Parathyroid adenoma (tissue), 2 donors: ENCODE measurements at regions not wholly inside any gene's neighbourhood (a gene's known extent, or its start where the extent isn't known, plus 50 kb on each side); places are given as distances from the start of the nearest gene placed in this dataset.

Experiments used
- H2AFZ ChIP-seq: fragments of 300-600 bp; sonication (generic); one replicate; pipeline ENCODE4 v1.7.0; 2017; ENCODE audit warnings: antibody characterized with exemption, mild to moderate bottlenecking
- H3K27ac ChIP-seq: fragments of 300-600 bp; sonication (generic); one replicate; pipeline ENCODE4 v1.7.0; 2017
- H3K27me3 ChIP-seq: fragments of 300-600 bp; sonication (generic); one replicate; pipeline ENCODE4 v1.7.0; 2017; ENCODE audit warnings: low read length; ENCODE audit not compliant: control insufficient read depth, insufficient read depth
- H3K36me3 ChIP-seq: fragments of 300-600 bp; sonication (generic); one replicate; pipeline ENCODE4 v1.7.0; 2017; ENCODE audit warnings: low read length; ENCODE audit not compliant: control insufficient read depth, insufficient read depth
- H3K4me1 ChIP-seq: fragments of 300-600 bp; sonication (generic); one replicate; pipeline ENCODE4 v1.7.0; 2017; ENCODE audit warnings: control low read depth
- H3K4me2 ChIP-seq: fragments of 300-600 bp; sonication (generic); one replicate; pipeline ENCODE4 v1.7.0; 2017; ENCODE audit warnings: low read length
- H3K4me3 ChIP-seq: fragments of 300-600 bp; sonication (generic); one replicate; pipeline ENCODE4 v1.7.0; 2017; ENCODE audit warnings: low read depth, low read length
- H3K79me2 ChIP-seq: fragments of 300-600 bp; sonication (generic); one replicate; pipeline ENCODE4 v1.7.0; 2017; ENCODE audit warnings: control low read depth
- H3K9ac ChIP-seq: fragments of 300-600 bp; sonication (generic); one replicate; pipeline ENCODE4 v1.7.0; 2017; ENCODE audit warnings: mild to moderate bottlenecking
- H3K9me3 ChIP-seq: fragments of 300-600 bp; sonication (generic); one replicate; pipeline ENCODE4 v1.7.0; 2017; ENCODE audit warnings: low read length; ENCODE audit not compliant: control insufficient read depth
- TF ChIP-seq, protein P1 (sequence below): fragments of 300-600 bp; sonication (generic); IDR thresholded peaks from one replicate; pipeline ENCODE4 v1.7.0; 2017; ENCODE audit warnings: antibody characterized with exemption, mild to moderate bottlenecking
- donor health status: primary hyperparathyroidism.

DNA sequence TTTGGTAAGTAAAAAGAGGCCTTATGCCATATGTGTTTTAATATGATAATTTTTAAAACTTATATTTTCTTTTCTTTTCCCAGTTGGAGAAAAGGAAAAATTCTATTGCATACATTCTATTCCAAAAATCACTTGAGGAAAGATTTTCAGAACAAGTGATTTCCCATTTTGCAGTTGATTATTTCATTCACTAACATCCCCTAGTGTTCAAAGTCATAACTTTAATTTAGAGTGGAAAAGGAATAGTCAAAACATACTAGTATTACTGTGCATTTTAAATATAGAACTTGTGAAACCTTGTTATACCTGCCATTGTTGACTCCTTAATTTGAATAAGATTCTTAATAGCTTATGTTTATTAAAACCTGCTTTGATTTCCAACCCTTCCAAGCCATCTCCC, 1157.6 kb upstream of the ADGRL4 start:
- H3K4me1 ChIP-seq, result no peaks in the 10 kb centered on the region

DNA sequence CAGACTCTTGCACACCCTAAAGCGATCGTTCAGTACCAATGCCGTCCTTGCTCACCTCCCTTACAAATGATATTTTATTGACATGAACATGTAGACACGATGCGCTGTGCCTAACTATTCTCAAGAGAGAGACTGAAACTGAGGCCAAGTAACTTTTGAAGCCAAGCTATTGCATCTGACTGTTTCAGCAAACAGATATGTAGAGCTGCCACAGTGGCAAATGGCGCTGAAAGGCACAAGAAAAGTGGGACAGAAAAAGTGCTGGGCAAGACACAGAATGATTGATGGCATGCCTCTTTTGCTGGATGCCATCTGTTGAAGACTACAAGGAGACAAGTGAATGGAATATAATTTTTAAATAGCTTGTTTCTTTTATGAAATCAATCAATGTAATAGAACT, 1157.2 kb upstream of the ADGRL4 start:
- no peak overlapping the region for H3K27ac ChIP-seq
- no peaks in the 10 kb centered on the region for H3K9me3 ChIP-seq
- H3K4me2 ChIP-seq, result no peak overlapping the region
- no peak overlapping the region for H2AFZ ChIP-seq
- TF ChIP-seq, protein P1, sequence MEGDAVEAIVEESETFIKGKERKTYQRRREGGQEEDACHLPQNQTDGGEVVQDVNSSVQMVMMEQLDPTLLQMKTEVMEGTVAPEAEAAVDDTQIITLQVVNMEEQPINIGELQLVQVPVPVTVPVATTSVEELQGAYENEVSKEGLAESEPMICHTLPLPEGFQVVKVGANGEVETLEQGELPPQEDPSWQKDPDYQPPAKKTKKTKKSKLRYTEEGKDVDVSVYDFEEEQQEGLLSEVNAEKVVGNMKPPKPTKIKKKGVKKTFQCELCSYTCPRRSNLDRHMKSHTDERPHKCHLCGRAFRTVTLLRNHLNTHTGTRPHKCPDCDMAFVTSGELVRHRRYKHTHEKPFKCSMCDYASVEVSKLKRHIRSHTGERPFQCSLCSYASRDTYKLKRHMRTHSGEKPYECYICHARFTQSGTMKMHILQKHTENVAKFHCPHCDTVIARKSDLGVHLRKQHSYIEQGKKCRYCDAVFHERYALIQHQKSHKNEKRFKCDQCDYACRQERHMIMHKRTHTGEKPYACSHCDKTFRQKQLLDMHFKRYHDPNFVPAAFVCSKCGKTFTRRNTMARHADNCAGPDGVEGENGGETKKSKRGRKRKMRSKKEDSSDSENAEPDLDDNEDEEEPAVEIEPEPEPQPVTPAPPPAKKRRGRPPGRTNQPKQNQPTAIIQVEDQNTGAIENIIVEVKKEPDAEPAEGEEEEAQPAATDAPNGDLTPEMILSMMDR, result no peak
- no peaks in the 10 kb centered on the region for H3K27me3 ChIP-seq
- H3K4me1 ChIP-seq, result no peaks in the 10 kb centered on the region
- H3K9ac ChIP-seq, result no peak overlapping the region
- no peak overlapping the region for H3K4me3 ChIP-seq
- H3K36me3 ChIP-seq, result no peaks in the 10 kb centered on the region
- H3K79me2 ChIP-seq, result no peaks in the 10 kb centered on the region

More for the DNA sequence above, 1157.6 kb upstream of the ADGRL4 start:
- no peak overlapping the region for H2AFZ ChIP-seq
- no peak overlapping the region for H3K9ac ChIP-seq
- H3K4me3 ChIP-seq, result no peak overlapping the region
- no peaks in the 10 kb centered on the region for H3K9me3 ChIP-seq
- TF ChIP-seq, protein P1, result no peak
- no peaks in the 10 kb centered on the region for H3K27me3 ChIP-seq
- H3K4me2 ChIP-seq, result no peak overlapping the region
- no peaks in the 10 kb centered on the region for H3K79me2 ChIP-seq
- H3K36me3 ChIP-seq, result no peaks in the 10 kb centered on the region
- no peak overlapping the region for H3K27ac ChIP-seq

DNA sequence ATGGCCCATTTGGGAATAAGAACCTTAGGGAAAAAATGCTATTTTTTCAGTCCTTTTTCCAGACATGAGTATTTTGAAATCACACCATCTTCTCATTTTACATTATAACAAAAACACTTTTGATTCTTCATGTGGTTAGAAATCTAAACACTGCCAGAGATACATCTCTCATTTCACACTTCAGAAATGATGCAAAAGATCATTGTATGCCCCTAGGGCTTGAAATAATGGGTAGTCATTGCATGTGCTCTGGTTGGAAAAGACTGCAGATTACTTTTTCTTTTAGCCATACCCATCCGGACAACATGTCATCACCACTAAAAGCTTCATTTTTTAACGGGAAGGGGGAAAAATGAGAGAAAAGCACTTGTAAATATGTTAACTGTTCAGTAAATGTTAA, 1152.2 kb upstream of the ADGRL4 start:
- TF ChIP-seq, protein P1, result no peak
- Histone ChIP-seq H3K27ac (no peak overlapping the region), H3K9me3 (no peaks in the 10 kb centered on the region), H3K36me3 (no peaks in the 10 kb centered on the region), H3K9ac (no peak overlapping the region), H2AFZ (no peak overlapping the region), H3K4me3 (no peak overlapping the region), H3K79me2 (no peaks in the 10 kb centered on the region), H3K27me3 (no peaks in the 10 kb centered on the region), H3K4me1 (no peaks in the 10 kb centered on the region), H3K4me2 (no peak overlapping the region)

DNA sequence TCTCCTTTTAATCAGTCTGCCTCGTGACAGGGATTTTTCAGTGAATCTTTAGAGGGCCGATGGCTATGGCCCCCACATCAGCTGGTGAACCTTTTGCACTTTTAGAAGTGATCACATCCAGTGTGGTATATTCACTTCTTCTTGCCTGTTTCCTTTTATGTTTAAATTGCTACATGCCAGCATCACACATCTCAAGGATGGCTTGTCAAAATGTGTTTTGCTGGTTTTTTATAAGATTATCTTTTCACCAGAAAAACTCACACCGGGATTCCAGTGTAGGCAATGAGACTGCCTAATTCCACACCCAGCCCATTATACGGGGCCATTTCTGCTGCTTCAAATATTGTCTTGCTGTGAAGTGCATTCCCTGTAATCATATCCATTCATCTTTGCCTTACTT, 1151.7 kb upstream of the ADGRL4 start:
- no peak overlapping the region for H3K27ac ChIP-seq
- H3K4me3 ChIP-seq, result no peak overlapping the region
- no peaks in the 10 kb centered on the region for H3K9me3 ChIP-seq
- no peaks in the 10 kb centered on the region for H3K27me3 ChIP-seq
- no peak overlapping the region for H2AFZ ChIP-seq
- H3K36me3 ChIP-seq, result no peaks in the 10 kb centered on the region
- H3K79me2 ChIP-seq, result no peaks in the 10 kb centered on the region
- TF ChIP-seq, protein P1, result no peak
- H3K4me2 ChIP-seq, result no peak overlapping the region
- H3K9ac ChIP-seq, result no peak overlapping the region
- H3K4me1 ChIP-seq, result no peaks in the 10 kb centered on the region

DNA sequence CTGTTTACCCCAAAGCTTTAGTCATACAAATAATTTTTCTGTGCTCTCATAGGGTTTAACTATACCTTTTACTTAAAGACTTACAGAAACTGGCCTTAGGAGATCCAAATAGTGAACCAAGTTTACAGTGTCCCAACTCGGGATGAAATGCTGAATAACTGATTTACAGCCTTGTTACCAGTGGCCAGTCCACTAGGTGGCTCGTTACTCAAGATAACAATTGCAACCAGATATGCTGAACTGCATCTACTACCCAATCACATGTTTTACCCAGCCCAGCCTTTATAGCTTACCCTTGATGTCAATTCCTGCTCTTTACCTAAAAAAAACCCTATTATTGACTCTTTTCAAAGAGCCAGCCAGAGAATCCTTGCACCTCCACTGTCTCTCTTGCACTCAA, 1148.8 kb upstream of the ADGRL4 start:
- TF ChIP-seq, protein P1, result no peak
- H3K9ac ChIP-seq, result no peak overlapping the region
- H3K79me2 ChIP-seq, result no peaks in the 10 kb centered on the region
- no peaks in the 10 kb centered on the region for H3K4me1 ChIP-seq
- H3K4me3 ChIP-seq, result no peak overlapping the region
- H2AFZ ChIP-seq, result no peak overlapping the region
- no peaks in the 10 kb centered on the region for H3K9me3 ChIP-seq
- no peak overlapping the region for H3K4me2 ChIP-seq
- no peaks in the 10 kb centered on the region for H3K27me3 ChIP-seq
- H3K36me3 ChIP-seq, result no peaks in the 10 kb centered on the region
- no peak overlapping the region for H3K27ac ChIP-seq
